HL-60 (cell line): ENCODE measurements at regions not wholly inside any gene's neighbourhood (a gene's known extent, or its start where the extent isn't known, plus 50 kb on each side); places are given as distances from the start of the nearest gene placed in this dataset.

Source experiments
- CTCF ChIP-seq: IDR thresholded peaks from one replicate; pipeline ENCODE4 v1.5.1; 2011; ENCODE audit warnings: low read length, control low read depth, inconsistent platforms; ENCODE audit not compliant: insufficient read depth
- POLR2AphosphoS5 ChIP-seq: IDR thresholded peaks from 2 replicates; pipeline ENCODE4 v1.6.1; 2012; ENCODE audit warnings: low read depth

GRCh38 chr1:187153047-187153446 lies 324.3 kb downstream of the PLA2G4A start:
- TF ChIP-seq CTCF (no peak), POLR2AphosphoS5 (no peak)
